Chondrocyte (in vitro differentiated cells): ENCODE measurements at regions not wholly inside any gene's neighbourhood (a gene's known extent, or its start where the extent isn't known, plus 50 kb on each side); places are given as distances from the start of the nearest gene placed in this dataset.

Source experiments
- DNase-seq: peaks from one replicate; pipeline ENCODE4 v3.0.0; 2021; ENCODE audit warnings: mixed read lengths, low spot score
- H3K27ac Mint-ChIP-seq: one replicate; pipeline ENCODE4 v1.8.0; 2021; ENCODE audit warnings: mild to moderate bottlenecking, moderate library complexity, mixed read lengths; ENCODE audit not compliant: unreplicated experiment
- H3K27me3 Mint-ChIP-seq: 2 replicates; pipeline ENCODE4 v1.8.0; 2021; ENCODE audit warnings: low read depth, mixed read lengths
- H3K36me3 Mint-ChIP-seq: 2 replicates; pipeline ENCODE4 v1.8.0; 2021; ENCODE audit warnings: low read depth, mixed read lengths
- H3K4me1 Mint-ChIP-seq: 2 replicates; pipeline ENCODE4 v1.8.0; 2021; ENCODE audit warnings: low read depth, mild to moderate bottlenecking, mixed read lengths
- H3K4me3 Mint-ChIP-seq: one replicate; pipeline ENCODE4 v1.8.0; 2021; ENCODE audit warnings: mild to moderate bottlenecking, moderate library complexity, mixed read lengths; ENCODE audit not compliant: unreplicated experiment
- H3K9me3 Mint-ChIP-seq: 2 replicates; pipeline ENCODE4 v1.8.0; 2021; ENCODE audit warnings: low read depth, mixed read lengths
- CTCF ChIP-seq: fragments of 200-600 bp; sonication (generic); IDR thresholded peaks from 2 replicates; pipeline ENCODE4 v1.5.0; 2021; ENCODE audit warnings: antibody characterized with exemption, mild to moderate bottlenecking, moderate library complexity

GRCh38 chrX:127782904-127783303, 269.3 kb downstream of the ACTRT1 start:
- Mint-ChIP-seq H3K27me3 (no peaks in the 10 kb centered on the region), H3K9me3 (peaks cover 62% of the 10 kb centered on the region), H3K4me3 (no peak overlapping the region), H3K27ac (no peak overlapping the region), H3K36me3 (no peaks in the 10 kb centered on the region), H3K4me1 (no peaks in the 10 kb centered on the region)
- no peak for TF ChIP-seq CTCF
- no peak for DNase-seq

DNA sequence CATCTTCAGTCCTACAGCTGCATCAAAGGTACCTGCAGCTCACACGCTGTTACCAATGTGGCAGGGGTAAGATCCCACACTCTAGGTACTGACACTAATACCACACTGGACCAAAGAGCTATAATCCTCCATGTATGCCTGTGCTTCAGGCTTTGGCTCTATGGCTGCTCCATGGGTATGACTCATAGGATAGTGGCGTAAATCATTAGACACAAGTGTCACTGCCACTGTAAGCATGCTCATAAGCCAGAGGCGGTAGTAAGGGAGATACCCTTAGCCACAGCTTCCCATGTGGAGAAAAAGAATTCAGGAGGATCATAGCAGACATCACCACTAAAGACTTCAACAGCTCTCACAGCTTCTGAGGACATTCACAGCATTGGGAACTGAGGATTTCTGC, 287.5 kb downstream of the ACTRT1 start:
- no peak overlapping the region for H3K27ac Mint-ChIP-seq
- no peak overlapping the region for H3K4me3 Mint-ChIP-seq
- peaks cover 21% of the 10 kb centered on the region for H3K9me3 Mint-ChIP-seq
- no peaks in the 10 kb centered on the region for H3K4me1 Mint-ChIP-seq
- no peaks in the 10 kb centered on the region for H3K27me3 Mint-ChIP-seq
- TF ChIP-seq CTCF = no peak
- no peak for DNase-seq
- H3K36me3 Mint-ChIP-seq = no peaks in the 10 kb centered on the region

DNA sequence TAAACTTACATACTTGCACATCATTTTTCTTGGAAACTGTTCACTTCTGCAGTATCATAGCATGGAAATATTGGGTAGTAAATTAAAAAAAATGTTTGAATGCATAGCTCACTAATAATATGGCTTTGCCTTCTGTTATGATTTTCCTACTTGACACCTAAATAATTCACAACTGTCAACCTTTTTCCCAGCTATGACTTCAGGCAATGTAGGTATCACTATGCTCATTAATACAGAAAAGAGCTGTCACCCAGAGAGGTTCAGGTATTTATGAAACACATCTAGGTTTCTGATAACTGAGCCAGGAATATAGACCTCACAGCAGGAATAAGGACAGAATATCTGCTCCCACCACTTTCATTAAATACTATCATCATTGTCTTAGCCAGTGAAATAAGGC, 289.5 kb downstream of the ACTRT1 start:
- Mint-ChIP-seq H3K9me3 (peaks cover 6% of the 10 kb centered on the region), H3K36me3 (no peaks in the 10 kb centered on the region), H3K4me3 (no peak overlapping the region), H3K4me1 (no peaks in the 10 kb centered on the region), H3K27ac (no peak overlapping the region), H3K27me3 (no peaks in the 10 kb centered on the region)
- DNase-seq = no peak
- no peak for TF ChIP-seq CTCF

DNA sequence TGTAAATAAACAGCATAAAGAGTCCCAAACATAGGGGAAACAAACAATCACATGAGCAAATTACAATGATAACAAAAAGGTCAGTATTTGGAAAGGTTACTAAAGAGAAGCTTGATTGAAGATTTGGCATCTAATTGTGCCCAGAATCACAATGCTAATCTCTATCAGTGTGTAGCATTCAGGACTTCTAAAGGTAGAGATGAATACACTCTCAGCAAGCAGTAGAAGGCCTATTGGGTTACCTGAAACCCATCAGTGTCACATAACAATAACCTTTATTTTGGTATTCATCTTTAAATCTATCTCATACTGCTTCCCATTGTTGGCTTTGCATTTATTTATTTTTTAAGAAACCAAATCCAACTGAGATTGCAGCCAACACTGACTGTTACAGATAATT, 319.5 kb downstream of the ACTRT1 start:
- Mint-ChIP-seq H3K27ac (no peak overlapping the region), H3K4me3 (no peak overlapping the region), H3K36me3 (no peaks in the 10 kb centered on the region), H3K9me3 (no peaks in the 10 kb centered on the region), H3K27me3 (no peaks in the 10 kb centered on the region), H3K4me1 (no peaks in the 10 kb centered on the region)
- DNase-seq = no peak
- no peak for TF ChIP-seq CTCF

- no peak overlapping the region for H3K27ac Mint-ChIP-seq
Measured at GRCh38 chrX:127726227-127726626, 326.0 kb downstream of the ACTRT1 start.

More at GRCh38 chrX:127726227-127726626, 326.0 kb downstream of the ACTRT1 start:
- Mint-ChIP-seq H3K4me1 (no peaks in the 10 kb centered on the region), H3K4me3 (no peak overlapping the region), H3K27me3 (no peaks in the 10 kb centered on the region), H3K36me3 (no peaks in the 10 kb centered on the region), H3K9me3 (no peaks in the 10 kb centered on the region)
- DNase-seq = no peak
- TF ChIP-seq CTCF = no peak
